Suprapubic skin (tissue), 4 donors: ENCODE measurements at regions not wholly inside any gene's neighbourhood (a gene's known extent, or its start where the extent isn't known, plus 50 kb on each side); places are given as distances from the start of the nearest gene placed in this dataset.
"Not testable (repeated sequence)": the region's sequence is repeated elsewhere in the genome, so short reads cannot be mapped to it uniquely, and the experiment has no call there.

Experiments used
- DNase-seq, 2 donors: peaks; one replicate each; pipeline ENCODE4 v3.0.0-alpha.2; 2019; ENCODE audit warnings: low spot score in 2 of 2
- H3K27ac ChIP-seq: fragments of 200-600 bp; sonication (generic); one replicate; pipeline ENCODE4 v1.5.1; 2019
- H3K27me3 ChIP-seq: fragments of 200-600 bp; sonication (generic); one replicate; pipeline ENCODE4 v1.5.1; 2019
- H3K36me3 ChIP-seq: fragments of 200-600 bp; sonication (generic); one replicate; pipeline ENCODE4 v1.5.1; 2019
- H3K4me1 ChIP-seq: fragments of 200-600 bp; sonication (generic); one replicate; pipeline ENCODE4 v1.5.1; 2019
- H3K4me3 ChIP-seq: fragments of 200-600 bp; sonication (generic); one replicate; pipeline ENCODE4 v1.5.1; 2019; ENCODE audit warnings: mild to moderate bottlenecking
- H3K9me3 ChIP-seq: fragments of 200-600 bp; sonication (generic); one replicate; pipeline ENCODE4 v1.5.1; 2019
- EP300 ChIP-seq: sonication (generic); formaldehyde crosslinking; IDR thresholded peaks from one replicate; pipeline ENCODE4 v1.6.1; 2017; ENCODE audit warnings: antibody characterized with exemption
- POLR2A ChIP-seq, 2 donors: fragments of 450-650 bp; IDR thresholded peaks; one replicate each; pipeline ENCODE4 v1.6.1; 2017; ENCODE audit warnings: antibody characterized with exemption in 2 of 2, mild to moderate bottlenecking in 2 of 2, moderate library complexity in 2 of 2
- POLR2AphosphoS5 ChIP-seq, 3 donors: sonication (generic); formaldehyde crosslinking; IDR thresholded peaks; one replicate each; pipeline ENCODE4 v1.6.1; 2017; ENCODE audit warnings: antibody characterized with exemption in 3 of 3
- WGBS: methylation state at CpG from one replicate; pipeline ENCODE4 v1.1.5; 2018; 5-methylcytosine and 5-hydroxymethylcytosine counted together
- TF ChIP-seq, protein P1 (sequence below), 2 donors: fragments of 200-600 bp in 1 of 2; fragments of 450-650 bp in 1 of 2; sonication (generic) in 1 of 2; IDR thresholded peaks; one replicate each; pipeline ENCODE4 v1.5.1; 2016 to 2019; ENCODE audit warnings: antibody characterized with exemption in 2 of 2, mild to moderate bottlenecking in 1 of 2, moderate library complexity in 1 of 2

DNA sequence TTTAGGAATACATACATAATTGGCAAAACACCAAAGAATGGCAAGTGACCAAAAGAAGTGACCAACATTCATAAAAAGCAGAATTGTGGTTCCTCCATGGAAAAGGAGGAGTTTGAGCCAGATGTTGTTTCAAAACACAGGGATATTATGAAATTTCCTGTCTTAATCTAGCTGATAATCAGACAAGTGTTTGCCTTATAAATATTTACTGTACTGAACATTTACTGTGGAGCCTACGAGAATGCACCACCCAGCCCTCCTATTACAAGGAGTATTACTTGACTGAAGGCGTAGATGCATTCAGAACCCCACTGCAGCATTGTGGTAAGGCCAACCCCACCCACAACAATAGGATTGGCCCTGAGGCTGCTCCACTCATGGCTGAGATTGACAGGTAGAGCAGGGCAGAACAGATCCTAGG, 118.9 kb downstream of the AKR1D1 start:
- Histone ChIP-seq H3K4me3 (no peak overlapping the region), H3K27ac (no peak overlapping the region), H3K4me1 (peaks cover 7% of the 10 kb centered on the region), H3K27me3 (no peaks in the 10 kb centered on the region), H3K9me3 (no peaks in the 10 kb centered on the region), H3K36me3 (no peaks in the 10 kb centered on the region)
- DNase-seq, result no peak
- 39% methylated on average over 2 of the region's 2 CpGs for WGBS
- no peak for TF ChIP-seq POLR2A (IDR thresholded peaks at IDR 0.05)

DNA sequence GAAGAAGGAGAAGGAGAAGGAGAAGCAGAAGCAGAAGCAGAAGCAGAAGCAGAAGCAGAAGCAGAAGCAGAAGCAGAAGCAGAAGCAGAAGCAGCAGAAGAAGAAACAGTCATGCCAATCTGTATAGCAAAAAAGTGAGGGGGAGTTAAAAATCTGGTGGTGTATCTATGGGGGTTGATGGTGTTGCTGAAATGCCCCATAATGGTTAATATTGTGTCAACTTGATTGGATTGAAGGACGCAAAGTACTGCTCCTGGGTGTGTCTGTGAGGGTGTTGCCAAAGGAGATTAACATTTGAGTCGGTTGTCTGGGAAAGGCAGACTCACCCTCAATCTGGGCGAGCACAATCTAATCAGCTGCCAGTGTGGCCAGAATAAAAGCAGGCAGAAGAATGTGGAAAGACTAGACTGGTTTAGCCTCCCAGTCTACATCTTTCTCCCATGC, 120.3 kb downstream of the AKR1D1 start:
- not testable (repeated sequence) for H3K27ac ChIP-seq, H3K9me3 ChIP-seq, H3K4me3 ChIP-seq, DNase-seq, H3K27me3 ChIP-seq, H3K36me3 ChIP-seq, H3K4me1 ChIP-seq
- 36% methylated on average over 3 of the region's 3 CpGs for WGBS

DNA sequence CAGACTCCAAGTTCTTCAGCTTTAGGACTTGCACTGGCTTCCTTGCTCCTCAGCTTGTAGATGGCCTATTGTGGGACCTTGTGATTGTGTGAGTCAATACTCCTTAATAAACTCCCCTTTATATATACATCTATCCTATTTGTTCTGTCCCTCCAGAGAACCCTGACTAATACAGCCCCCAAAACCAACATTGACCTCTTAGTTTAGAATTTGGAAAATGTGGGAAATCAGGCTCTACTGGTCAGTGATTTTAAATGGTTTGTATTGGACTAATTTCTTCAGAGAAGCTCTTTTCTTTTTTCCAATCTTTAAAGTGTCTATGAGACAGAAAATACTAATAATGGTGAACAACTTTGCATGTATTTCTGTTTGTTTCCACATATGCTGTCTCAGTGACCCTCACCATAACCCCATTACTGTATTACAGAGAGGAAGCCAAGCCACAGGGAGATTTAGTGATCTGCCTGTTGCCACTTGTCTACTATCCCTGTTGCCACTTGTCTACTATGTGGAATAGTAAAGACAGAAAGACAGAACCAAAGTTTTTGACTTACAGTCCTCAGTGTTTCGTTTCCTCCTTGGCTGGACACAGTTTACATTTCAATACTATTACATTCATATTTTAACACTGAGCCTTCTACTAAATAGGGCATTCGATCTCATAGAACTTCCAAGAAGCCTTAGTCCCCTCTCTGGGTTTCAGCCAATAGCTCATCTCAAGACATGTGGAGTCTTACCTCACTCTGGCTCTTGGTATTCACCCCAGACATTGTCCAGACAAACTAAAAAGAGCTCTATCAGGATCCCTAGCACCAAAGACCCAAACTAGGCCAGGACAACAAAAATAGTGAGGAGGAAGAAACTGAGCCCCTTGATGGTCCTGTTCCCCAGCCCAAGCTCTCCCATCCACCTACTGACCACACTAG, 121.0 kb downstream of the AKR1D1 start:
- no peak for TF ChIP-seq POLR2AphosphoS5 (IDR thresholded peaks at IDR 0.05)
- no peak for TF ChIP-seq EP300
- TF ChIP-seq, protein P1, sequence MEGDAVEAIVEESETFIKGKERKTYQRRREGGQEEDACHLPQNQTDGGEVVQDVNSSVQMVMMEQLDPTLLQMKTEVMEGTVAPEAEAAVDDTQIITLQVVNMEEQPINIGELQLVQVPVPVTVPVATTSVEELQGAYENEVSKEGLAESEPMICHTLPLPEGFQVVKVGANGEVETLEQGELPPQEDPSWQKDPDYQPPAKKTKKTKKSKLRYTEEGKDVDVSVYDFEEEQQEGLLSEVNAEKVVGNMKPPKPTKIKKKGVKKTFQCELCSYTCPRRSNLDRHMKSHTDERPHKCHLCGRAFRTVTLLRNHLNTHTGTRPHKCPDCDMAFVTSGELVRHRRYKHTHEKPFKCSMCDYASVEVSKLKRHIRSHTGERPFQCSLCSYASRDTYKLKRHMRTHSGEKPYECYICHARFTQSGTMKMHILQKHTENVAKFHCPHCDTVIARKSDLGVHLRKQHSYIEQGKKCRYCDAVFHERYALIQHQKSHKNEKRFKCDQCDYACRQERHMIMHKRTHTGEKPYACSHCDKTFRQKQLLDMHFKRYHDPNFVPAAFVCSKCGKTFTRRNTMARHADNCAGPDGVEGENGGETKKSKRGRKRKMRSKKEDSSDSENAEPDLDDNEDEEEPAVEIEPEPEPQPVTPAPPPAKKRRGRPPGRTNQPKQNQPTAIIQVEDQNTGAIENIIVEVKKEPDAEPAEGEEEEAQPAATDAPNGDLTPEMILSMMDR (IDR thresholded peaks at IDR 0.05), result no peak
- no peak for TF ChIP-seq POLR2A (IDR thresholded peaks at IDR 0.05)
- no peaks in the 10 kb centered on the region for H3K9me3 ChIP-seq
- DNase-seq, result no peak
- no peak overlapping the region for H3K27ac ChIP-seq
- 58% methylated on average over 2 of the region's 2 CpGs for WGBS
- peaks cover 7% of the 10 kb centered on the region for H3K4me1 ChIP-seq
- H3K4me3 ChIP-seq, result no peak overlapping the region
- H3K36me3 ChIP-seq, result no peaks in the 10 kb centered on the region
- no peaks in the 10 kb centered on the region for H3K27me3 ChIP-seq

DNA sequence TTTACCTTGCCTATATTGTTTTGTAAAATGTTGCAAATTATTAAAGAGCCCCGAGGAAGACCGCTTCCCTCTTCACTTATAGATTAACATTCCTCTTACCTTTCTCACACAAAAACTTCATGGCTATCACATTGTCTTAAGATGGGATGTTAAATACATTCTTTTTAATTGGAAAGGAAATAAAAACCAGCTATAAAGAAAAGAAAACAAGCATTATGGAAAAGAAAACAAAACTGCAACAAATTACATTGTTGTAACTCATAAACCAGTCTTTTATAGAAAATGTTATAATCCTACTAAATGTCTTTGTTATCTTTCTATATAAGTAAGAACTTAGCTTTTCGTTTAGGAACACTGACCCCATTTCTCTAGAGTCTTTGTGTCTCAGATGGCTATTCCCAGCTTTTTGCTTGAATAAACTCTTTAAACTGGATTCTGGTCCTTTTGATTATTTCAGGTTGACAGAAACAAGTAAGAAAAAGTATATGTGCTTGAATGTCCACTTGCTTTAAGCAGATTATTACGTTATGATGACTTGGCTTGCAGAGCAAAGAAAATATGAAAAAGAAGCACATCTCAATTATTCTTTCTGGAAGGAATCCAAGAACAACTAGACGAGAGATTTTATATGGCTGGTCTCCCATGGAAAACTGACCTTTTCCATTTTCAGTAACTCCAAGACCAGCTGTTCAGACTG, 128.2 kb downstream of the AKR1D1 start:
- 46% methylated on average over 5 of the region's 5 CpGs for WGBS
- no peak overlapping the region for H3K27ac ChIP-seq
- no peaks in the 10 kb centered on the region for H3K4me1 ChIP-seq
- H3K27me3 ChIP-seq, result no peaks in the 10 kb centered on the region
- no peaks in the 10 kb centered on the region for H3K9me3 ChIP-seq
- no peaks in the 10 kb centered on the region for H3K36me3 ChIP-seq
- TF ChIP-seq POLR2AphosphoS5 (IDR thresholded peaks at IDR 0.05), result no peak
- TF ChIP-seq POLR2A (IDR thresholded peaks at IDR 0.05), result no peak
- TF ChIP-seq, protein P1 (IDR thresholded peaks at IDR 0.05), result no peak
- no peak for TF ChIP-seq EP300
- H3K4me3 ChIP-seq, result no peak overlapping the region
- no peak for DNase-seq

DNA sequence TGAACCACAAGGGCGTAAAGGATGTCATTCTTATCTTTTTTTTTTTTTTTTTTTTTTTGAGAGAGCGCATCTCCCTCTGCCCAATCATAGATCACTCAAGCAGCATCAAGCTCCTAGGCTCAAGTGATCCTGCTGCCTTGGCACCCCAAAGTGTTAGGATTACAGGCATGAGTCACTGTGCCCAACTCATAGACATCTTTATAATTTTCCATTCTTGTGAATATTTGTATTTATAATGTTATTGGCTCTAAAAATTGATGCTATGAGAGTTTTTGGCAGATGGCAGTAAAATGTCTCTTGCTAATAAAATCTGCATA, 128.7 kb downstream of the AKR1D1 start:
- no peak for DNase-seq
- WGBS, result 70% methylated on average over 2 of the region's 2 CpGs
- H3K9me3 ChIP-seq, result no peaks in the 10 kb centered on the region
- H3K4me1 ChIP-seq, result no peaks in the 10 kb centered on the region
- no peaks in the 10 kb centered on the region for H3K36me3 ChIP-seq
- TF ChIP-seq POLR2AphosphoS5 (IDR thresholded peaks at IDR 0.05), result no peak
- no peak for TF ChIP-seq EP300
- TF ChIP-seq, protein P1 (IDR thresholded peaks at IDR 0.05), result no peak
- TF ChIP-seq POLR2A (IDR thresholded peaks at IDR 0.05), result no peak
- H3K27ac ChIP-seq, result no peak overlapping the region
- no peaks in the 10 kb centered on the region for H3K27me3 ChIP-seq
- no peak overlapping the region for H3K4me3 ChIP-seq

DNA sequence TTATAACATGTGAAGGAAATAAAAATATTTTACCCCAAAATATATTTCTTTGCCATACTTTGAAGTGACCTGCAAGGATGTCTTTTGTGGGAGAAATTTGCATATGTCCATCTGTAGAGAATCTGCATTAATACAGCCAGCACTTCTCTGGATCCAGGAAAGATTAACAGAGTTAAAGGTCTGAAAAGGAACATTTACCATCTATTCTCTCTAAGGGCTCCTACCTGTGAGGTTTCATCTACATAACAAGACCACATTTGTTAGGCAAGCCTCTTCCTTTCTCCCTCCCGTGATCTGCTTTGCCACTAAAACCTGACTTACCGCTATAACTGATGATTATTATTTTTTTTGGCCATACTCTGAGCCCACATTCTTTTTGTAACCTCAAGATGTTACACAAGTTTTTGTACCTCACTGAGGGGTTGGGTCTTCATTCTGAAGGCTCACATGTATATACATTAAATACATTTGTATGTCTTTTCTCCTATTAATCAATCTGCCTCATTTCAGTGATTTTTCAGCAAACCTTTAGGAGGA, 129.4 kb downstream of the AKR1D1 start:
- WGBS, result 68% methylated on average over 2 of the region's 2 CpGs
- no peaks in the 10 kb centered on the region for H3K36me3 ChIP-seq
- H3K4me3 ChIP-seq, result no peak overlapping the region
- H3K4me1 ChIP-seq, result no peaks in the 10 kb centered on the region
- H3K27me3 ChIP-seq, result no peaks in the 10 kb centered on the region
- no peak overlapping the region for H3K27ac ChIP-seq
- no peaks in the 10 kb centered on the region for H3K9me3 ChIP-seq
- DNase-seq, result no peak
- no peak for TF ChIP-seq POLR2AphosphoS5 (IDR thresholded peaks at IDR 0.05)
- TF ChIP-seq, protein P1 (IDR thresholded peaks at IDR 0.05), result no peak
- TF ChIP-seq POLR2A (IDR thresholded peaks at IDR 0.05), result no peak
- TF ChIP-seq EP300, result no peak
